HG03064 (cell line): ENCODE measurements at regions not wholly inside any gene's neighbourhood (a gene's known extent, or its start where the extent isn't known, plus 50 kb on each side); places are given as distances from the start of the nearest gene placed in this dataset.
"Not testable (repeated sequence)": the region's sequence is repeated elsewhere in the genome, so short reads cannot be mapped to it uniquely, and the experiment has no call there.

Experiments used
- ATAC-seq: cut with Tn5 transposase; IDR thresholded peaks from one replicate; pipeline ENCODE4 v1.9.1; 2021; ENCODE audit warnings: low read depth; ENCODE audit not compliant: unreplicated experiment

- no peak for ATAC-seq
Measured at GRCh38 chr13:38283346-38283745, 66.3 kb upstream of the UFM1 start.

DNA sequence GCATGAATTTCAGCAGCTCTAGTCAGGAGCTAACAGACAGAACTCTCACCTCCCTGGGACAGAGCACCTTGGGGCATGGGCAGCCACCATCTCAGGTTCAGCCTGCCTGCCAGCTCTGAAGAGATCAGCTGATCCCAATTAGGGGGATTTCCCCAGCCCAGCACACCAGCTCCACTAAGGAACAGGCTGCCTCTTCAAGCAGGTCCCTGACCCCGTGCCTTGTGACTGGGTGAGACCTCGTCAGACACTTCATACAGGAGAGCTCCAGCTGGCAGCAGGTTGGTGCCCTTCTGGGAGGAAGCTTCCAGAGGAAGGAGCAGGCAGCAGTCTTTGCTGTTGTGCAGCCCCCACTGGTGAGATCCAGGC, 84.5 kb upstream of the UFM1 start:
- no peak for ATAC-seq

DNA sequence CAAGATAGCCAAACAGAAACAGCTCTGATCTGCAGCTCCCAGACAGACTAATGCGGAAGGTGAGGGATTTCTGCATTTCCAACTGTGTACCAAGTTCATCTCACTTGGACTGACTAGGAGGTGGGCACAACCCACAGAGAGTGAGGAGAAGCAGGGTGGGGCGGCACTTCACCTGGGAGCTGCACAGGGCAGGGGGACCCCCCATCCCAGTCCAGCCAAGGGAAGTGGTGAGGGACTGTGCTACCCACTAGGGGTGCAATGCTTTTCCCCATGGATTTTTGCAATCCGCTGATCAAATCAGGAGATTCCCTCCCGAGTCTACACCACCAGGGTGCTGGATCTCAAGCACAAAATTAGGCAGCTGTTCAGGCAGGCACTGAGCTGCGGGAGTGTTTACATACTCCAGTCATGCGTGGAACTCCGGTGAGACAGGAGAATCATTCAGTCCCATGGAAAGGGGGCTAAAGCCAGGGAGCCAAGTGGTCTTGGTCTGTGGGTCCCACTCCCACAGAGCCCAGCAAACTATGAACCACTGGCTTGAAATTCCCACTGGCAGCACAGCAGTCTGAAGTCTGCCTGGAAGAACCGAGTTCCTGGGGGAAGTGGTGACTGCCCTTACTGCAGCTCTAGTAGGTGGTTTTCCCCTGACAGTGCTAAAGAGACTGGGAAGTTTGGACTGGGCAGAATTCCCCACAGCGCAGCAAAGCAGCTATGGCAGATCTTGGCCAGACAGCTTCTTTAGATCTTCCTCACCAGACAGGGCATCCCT, 85.1 kb upstream of the UFM1 start:
- no peak for ATAC-seq

DNA sequence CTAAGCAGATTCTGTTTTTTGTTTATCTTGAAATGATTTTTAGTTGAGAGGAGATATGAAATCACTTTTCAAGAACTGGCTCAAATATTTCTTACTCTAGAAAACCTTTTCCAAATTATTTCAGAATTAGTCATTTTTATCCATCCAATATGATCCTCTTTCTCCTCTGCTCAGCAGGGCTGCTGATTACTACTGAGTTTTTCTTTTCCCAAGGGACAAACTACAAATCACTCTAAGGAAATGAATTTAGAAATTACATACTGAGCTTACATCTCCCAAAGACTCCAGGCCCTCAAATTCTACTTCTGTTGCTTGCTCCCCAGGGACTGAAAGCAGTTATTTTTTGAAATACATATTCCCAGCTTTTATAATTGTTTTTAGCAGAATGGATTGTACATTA, 87.4 kb upstream of the UFM1 start:
- no peak for ATAC-seq

DNA sequence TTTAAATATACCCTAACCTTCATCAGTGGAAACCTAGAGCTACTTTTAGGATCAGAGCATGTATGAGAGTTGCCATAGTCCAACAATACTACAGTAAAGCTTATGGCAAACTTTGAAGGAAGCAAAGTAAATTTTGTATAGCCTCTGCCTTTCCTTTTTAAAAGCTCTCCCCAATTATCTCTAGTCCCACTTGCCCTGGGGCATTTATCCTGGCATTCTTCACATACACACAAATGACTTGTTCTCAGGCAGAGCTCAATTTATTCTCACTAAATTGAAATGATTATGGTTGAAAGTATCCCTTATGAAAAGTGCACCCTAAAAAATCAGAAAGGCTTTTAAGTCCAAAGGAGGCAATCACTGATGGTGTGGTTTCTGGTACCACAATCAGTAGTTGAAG, 94.1 kb upstream of the UFM1 start:
- ATAC-seq, result no peak

- ATAC-seq, result no peak
Measured at GRCh38 chr13:38239874-38240273, 109.8 kb upstream of the UFM1 start.

DNA sequence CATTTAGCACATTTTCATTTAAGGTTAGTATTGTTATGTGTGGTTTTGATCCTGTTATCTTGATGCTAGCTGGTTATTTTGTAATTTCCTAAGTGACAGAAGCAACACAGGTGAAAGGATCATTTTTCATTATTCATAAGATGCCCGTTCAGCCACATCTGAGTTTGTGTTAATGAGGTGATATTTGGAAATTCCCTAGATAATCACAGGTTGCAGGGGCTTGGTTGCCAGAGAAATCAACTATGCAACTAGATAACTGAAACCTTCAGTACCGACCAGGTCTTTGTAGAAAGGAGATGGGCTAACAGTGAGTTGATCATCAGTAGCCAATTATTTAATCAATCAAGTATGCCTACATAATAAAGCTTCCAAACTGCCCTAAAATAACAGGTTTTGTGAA, 121.3 kb upstream of the UFM1 start:
- ATAC-seq, result no peak

GRCh38 chr13:38226496-38226895, 123.2 kb upstream of the UFM1 start:
- ATAC-seq, result no peak

DNA sequence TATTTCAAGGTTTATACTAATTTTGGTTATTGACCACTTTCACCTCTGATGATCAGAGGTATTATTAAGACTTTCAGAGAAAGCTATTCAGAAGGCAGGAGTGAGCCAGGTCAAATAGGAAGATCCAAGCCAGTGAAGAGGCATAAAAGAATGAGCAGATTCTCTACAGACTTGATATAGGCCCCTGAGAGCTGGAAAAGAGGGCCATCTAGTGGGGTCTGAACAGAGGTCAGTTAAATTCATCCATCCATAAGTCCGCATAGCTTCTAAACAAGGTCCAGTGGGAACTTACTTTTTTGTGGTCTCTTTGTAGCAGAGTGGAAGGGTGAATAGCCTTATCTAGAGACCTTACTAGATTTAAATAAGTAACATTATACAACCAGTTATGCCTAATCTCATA, 126.6 kb upstream of the UFM1 start:
- no peak for ATAC-seq

DNA sequence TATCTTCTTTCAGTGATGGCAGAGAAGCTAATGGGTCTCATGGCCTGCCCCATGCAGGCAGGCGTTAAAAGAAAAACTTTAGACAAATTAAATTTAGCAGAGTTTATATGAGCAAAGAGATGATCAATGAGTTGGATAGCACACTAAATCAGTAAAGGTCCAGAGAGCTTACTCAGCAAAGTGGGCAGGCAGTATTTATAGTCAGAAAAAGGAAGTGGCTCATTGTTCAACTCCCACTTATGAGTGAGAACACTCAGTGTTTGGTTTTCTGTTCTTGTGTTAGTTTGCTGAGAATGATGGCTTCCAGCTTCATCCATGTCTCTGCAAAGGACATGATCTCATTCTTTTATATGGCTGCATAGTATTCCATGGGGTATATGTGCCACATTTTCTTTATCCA, 128.5 kb upstream of the UFM1 start:
- not testable (repeated sequence) for ATAC-seq

DNA sequence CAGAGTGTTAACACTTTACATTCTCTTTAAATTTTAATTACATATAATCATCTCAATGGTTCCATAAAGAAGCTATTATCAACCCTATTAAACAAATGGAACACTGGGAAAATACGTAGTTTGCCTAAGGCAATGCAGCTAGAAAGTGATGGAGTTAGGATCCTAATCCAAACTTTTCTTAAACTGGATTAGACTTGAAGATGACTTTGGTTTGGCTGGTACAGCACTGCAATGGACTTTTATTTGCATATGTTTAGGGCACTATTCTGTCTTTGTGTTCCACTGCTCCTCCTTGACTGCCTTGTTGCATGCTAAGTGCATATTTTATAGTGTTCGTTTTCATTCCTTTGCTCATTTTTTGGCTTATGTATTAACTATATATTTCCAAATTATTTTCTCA, 133.5 kb upstream of the UFM1 start:
- ATAC-seq, result no peak

GRCh38 chr13:38213314-38213713, 136.3 kb upstream of the UFM1 start:
- no peak for ATAC-seq

DNA sequence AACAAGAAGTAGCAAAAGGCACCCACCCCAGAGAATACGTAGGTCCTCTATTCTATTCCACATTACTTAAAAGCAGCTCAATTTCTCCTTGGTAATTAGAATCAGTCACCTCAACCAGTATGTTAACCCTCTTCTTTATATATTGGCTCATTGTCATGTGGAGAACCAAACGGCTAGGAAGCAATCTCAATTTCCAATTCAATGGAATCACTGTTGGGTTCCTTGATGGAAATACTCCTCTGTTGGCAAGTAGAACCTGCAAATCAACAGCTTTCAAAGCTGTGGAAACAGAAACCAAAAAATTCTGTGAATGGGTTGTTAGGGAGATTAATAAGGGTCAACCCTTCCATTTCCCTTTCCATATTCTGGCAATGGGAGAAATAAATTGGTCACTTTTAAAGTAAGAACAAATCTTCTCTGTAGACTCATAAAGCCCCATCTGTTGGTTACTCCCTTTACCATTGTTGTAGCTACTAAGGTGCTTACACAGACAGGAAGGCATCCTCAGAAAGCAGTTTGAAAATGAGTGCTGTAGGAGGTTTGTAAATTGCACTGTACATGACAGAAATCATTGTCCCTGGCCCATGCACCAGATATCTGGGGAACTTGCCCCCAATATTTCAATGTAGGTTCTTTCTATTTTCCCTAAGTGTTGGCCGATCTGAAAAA, 138.6 kb upstream of the UFM1 start:
- no peak for ATAC-seq

- no peak for ATAC-seq
Measured at GRCh38 chr13:38204556-38204955, 145.1 kb upstream of the UFM1 start.

DNA sequence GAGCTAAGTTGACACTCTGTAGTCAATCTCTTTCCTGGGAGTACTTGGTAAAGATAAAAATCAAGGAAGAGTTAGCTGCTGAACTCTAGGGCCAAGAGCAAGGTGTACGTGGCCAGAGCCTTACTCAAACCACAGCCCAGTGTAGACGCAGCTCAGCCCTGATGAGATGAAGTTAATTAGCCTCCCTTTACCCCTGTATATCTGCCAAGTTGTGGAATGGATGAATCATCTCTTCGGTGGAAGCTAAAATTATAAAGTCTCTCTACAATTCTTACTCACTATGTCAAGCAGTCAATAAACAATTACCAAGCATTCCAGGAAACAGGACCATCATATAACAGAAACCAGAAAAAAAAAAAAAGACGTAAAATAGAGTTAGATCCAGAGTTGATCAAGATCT, 146.9 kb upstream of the UFM1 start:
- no peak for ATAC-seq

- ATAC-seq, result no peak
Measured at GRCh38 chr13:38191016-38191415, 158.6 kb upstream of the UFM1 start.

DNA sequence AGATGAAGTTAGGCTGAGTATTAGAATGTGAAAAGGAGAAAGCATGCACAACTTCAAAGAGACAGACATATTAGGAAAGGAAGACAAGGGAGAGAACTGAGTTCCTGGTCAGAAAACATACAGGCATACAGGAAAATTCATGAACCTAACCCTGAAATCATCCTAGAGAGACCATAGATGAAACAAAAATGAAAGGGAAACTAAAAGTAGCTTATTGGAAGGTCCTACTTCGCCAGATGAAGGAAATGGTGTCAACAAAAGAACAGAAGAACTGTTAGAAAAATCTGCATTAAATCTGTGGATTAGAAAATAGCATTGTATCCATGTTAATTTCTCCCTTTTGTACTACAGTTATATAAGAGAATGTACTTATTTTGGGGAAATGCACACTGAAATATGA, 169.0 kb upstream of the UFM1 start:
- peak; percentile 67 for ATAC-seq

DNA sequence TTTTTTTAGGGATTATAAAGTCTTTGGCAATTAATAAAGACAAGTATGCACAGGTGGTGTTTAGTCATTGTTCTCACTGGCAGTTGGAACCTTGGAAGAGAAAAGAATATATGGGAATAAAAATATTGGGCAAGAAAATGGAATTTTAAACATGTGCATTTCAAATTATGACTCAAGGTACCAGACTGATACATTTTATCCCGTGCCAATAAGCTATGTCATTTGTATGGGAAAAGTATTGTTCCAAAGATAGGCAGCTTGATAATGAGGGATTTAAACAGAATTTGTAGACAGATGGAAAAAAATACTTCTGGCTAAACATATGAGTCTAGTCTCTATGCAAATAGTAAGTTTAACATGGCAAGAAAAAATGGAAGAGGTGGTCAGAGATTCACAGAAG, 169.5 kb upstream of the UFM1 start:
- no peak for ATAC-seq

DNA sequence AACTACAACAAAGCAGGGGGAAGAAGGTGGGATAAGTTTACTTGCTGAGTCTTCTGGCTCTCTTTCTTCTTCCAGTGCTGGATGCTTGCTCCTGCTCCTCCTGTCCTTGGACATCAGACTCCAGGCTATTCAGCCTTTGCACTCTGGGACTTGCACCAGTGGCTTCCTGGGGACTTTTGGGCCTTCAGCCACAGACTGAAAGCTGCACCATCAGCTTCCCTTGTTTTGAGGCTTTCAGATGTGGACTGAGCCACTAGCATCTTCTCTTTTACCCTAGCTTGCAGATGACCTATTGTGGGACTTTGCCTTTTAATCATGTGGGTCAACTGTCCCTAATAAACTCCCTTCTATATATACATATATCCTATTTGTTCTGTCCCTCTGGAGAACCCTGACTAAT, 173.0 kb upstream of the UFM1 start:
- ATAC-seq, result no peak

- ATAC-seq, result no peak
Measured at GRCh38 chr13:38173403-38173802, 176.2 kb upstream of the UFM1 start.

DNA sequence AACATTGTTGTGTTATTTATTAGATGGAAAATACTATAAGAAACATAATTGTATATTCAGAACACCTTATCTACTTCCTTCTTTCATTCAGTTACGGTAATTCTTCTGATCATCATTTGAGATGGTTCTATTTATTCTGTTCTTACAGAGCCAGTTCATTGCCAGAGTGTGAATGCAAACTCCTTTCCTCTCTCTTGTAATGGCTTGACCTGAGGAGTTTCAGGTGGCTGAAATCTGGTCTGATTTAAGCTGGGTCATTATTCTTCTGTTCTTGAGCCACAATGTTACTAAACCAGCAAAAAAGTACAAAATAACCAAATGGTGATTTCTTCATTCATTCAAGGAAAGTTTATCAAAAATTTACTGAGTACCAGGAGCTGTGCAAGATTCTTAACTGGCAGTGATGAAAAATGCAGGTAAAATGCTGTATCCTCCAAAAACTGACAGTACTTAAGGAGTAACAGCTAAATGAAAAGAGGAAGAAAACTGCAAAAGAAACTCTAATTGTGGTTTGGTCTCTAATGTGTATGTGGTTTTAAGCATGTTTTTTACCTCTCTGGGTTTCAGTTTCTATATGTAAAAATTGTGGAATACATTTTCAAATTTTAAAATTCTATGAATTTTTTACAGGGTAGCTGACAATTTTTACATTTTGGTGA, 182.4 kb upstream of the UFM1 start:
- ATAC-seq, result peak; percentile 97

GRCh38 chr13:38166116-38166515, 183.5 kb upstream of the UFM1 start:
- ATAC-seq, result no peak
